Mucosa of stomach (tissue), 1 donor: ENCODE measurements at regions not wholly inside any gene's neighbourhood (a gene's known extent, or its start where the extent isn't known, plus 50 kb on each side); places are given as distances from the start of the nearest gene placed in this dataset.

Experiments used
- H3K27me3 ChIP-seq: one replicate; pipeline ENCODE4 v1.7.0; 2013; ENCODE audit warnings: mild to moderate bottlenecking, low read length; ENCODE audit not compliant: control insufficient read depth, insufficient read depth
- H3K36me3 ChIP-seq: one replicate; pipeline ENCODE4 v1.7.0; 2013; ENCODE audit warnings: low read length; ENCODE audit not compliant: control insufficient read depth, insufficient read depth
- H3K4me1 ChIP-seq: one replicate; pipeline ENCODE4 v1.7.0; 2013; ENCODE audit warnings: mild to moderate bottlenecking, low read length; ENCODE audit not compliant: control insufficient read depth, insufficient read depth
- H3K4me3 ChIP-seq: one replicate; pipeline ENCODE4 v1.7.0; 2013; ENCODE audit warnings: low read length
- H3K9ac ChIP-seq: one replicate; pipeline ENCODE4 v1.7.0; 2013; ENCODE audit warnings: mild to moderate bottlenecking, low read length, moderate library complexity
- H3K9me3 ChIP-seq: one replicate; pipeline ENCODE4 v1.7.0; 2013; ENCODE audit warnings: mild to moderate bottlenecking, low read length, moderate library complexity; ENCODE audit not compliant: control insufficient read depth
- donor health status: Pancreatic carcinoma.

GRCh38 chr10:3511483-3511882, 273.5 kb downstream of the KLF6 start:
- Histone ChIP-seq H3K27me3 (no peaks in the 10 kb centered on the region), H3K36me3 (no peaks in the 10 kb centered on the region), H3K4me1 (no peaks in the 10 kb centered on the region), H3K9me3 (no peaks in the 10 kb centered on the region), H3K4me3 (no peak overlapping the region), H3K9ac (no peak overlapping the region)

GRCh38 chr10:3510741-3511140, 274.3 kb downstream of the KLF6 start:
- Histone ChIP-seq H3K9me3 (no peaks in the 10 kb centered on the region), H3K9ac (no peak overlapping the region), H3K4me3 (no peak overlapping the region), H3K27me3 (no peaks in the 10 kb centered on the region), H3K36me3 (no peaks in the 10 kb centered on the region), H3K4me1 (no peaks in the 10 kb centered on the region)

GRCh38 chr10:3509355-3509754, 275.7 kb downstream of the KLF6 start:
- no peaks in the 10 kb centered on the region for H3K36me3 ChIP-seq
- no peak overlapping the region for H3K9ac ChIP-seq
- H3K4me1 ChIP-seq: no peaks in the 10 kb centered on the region
- H3K9me3 ChIP-seq: no peaks in the 10 kb centered on the region
- no peak overlapping the region for H3K4me3 ChIP-seq
- H3K27me3 ChIP-seq: no peaks in the 10 kb centered on the region

GRCh38 chr10:3503299-3503698, 281.7 kb downstream of the KLF6 start:
- H3K27me3 ChIP-seq: peaks cover 5% of the 10 kb centered on the region
- H3K9me3 ChIP-seq: no peaks in the 10 kb centered on the region
- no peaks in the 10 kb centered on the region for H3K4me1 ChIP-seq
- no peak overlapping the region for H3K4me3 ChIP-seq
- no peaks in the 10 kb centered on the region for H3K36me3 ChIP-seq
- H3K9ac ChIP-seq: no peak overlapping the region

GRCh38 chr10:3502673-3503072, 282.3 kb downstream of the KLF6 start:
- H3K4me1 ChIP-seq: no peaks in the 10 kb centered on the region
- peaks cover 5% of the 10 kb centered on the region for H3K27me3 ChIP-seq
- H3K9ac ChIP-seq: no peak overlapping the region
- H3K36me3 ChIP-seq: no peaks in the 10 kb centered on the region
- no peaks in the 10 kb centered on the region for H3K9me3 ChIP-seq
- H3K4me3 ChIP-seq: no peak overlapping the region

GRCh38 chr10:3500408-3500856, 284.6 kb downstream of the KLF6 start:
- H3K27me3 ChIP-seq: peaks cover 5% of the 10 kb centered on the region
- no peaks in the 10 kb centered on the region for H3K36me3 ChIP-seq
- no peaks in the 10 kb centered on the region for H3K9me3 ChIP-seq
- H3K9ac ChIP-seq: no peak overlapping the region
- no peak overlapping the region for H3K4me3 ChIP-seq
- no peaks in the 10 kb centered on the region for H3K4me1 ChIP-seq

- Histone ChIP-seq H3K4me3 (no peak overlapping the region), H3K27me3 (peaks cover 5% of the 10 kb centered on the region), H3K4me1 (no peaks in the 10 kb centered on the region), H3K36me3 (no peaks in the 10 kb centered on the region), H3K9me3 (no peaks in the 10 kb centered on the region), H3K9ac (no peak overlapping the region)
Observed at GRCh38 chr10:3499120-3499519, 285.9 kb downstream of the KLF6 start.

- peaks cover 5% of the 10 kb centered on the region for H3K27me3 ChIP-seq
- no peak overlapping the region for H3K9ac ChIP-seq
- H3K4me3 ChIP-seq: no peak overlapping the region
- H3K9me3 ChIP-seq: no peaks in the 10 kb centered on the region
- no peaks in the 10 kb centered on the region for H3K4me1 ChIP-seq
- no peaks in the 10 kb centered on the region for H3K36me3 ChIP-seq
Observed at GRCh38 chr10:3497581-3497980, 287.4 kb downstream of the KLF6 start.

GRCh38 chr10:3496138-3496537, 288.9 kb downstream of the KLF6 start:
- Histone ChIP-seq H3K36me3 (no peaks in the 10 kb centered on the region), H3K4me1 (no peaks in the 10 kb centered on the region), H3K27me3 (peaks cover 5% of the 10 kb centered on the region), H3K9me3 (no peaks in the 10 kb centered on the region), H3K9ac (no peak overlapping the region), H3K4me3 (no peak overlapping the region)

GRCh38 chr10:3495281-3495680, 289.7 kb downstream of the KLF6 start:
- no peaks in the 10 kb centered on the region for H3K9me3 ChIP-seq
- H3K4me1 ChIP-seq: no peaks in the 10 kb centered on the region
- H3K4me3 ChIP-seq: no peak overlapping the region
- peaks cover 1% of the 10 kb centered on the region for H3K27me3 ChIP-seq
- no peak overlapping the region for H3K9ac ChIP-seq
- no peaks in the 10 kb centered on the region for H3K36me3 ChIP-seq

GRCh38 chr10:3494838-3495230, 290.2 kb downstream of the KLF6 start:
- Histone ChIP-seq H3K4me1 (no peaks in the 10 kb centered on the region), H3K27me3 (no peaks in the 10 kb centered on the region), H3K36me3 (no peaks in the 10 kb centered on the region), H3K4me3 (no peak overlapping the region), H3K9me3 (no peaks in the 10 kb centered on the region), H3K9ac (no peak overlapping the region)

- H3K4me1 ChIP-seq: no peaks in the 10 kb centered on the region
- no peaks in the 10 kb centered on the region for H3K9me3 ChIP-seq
- H3K27me3 ChIP-seq: no peaks in the 10 kb centered on the region
- H3K9ac ChIP-seq: no peak overlapping the region
- H3K36me3 ChIP-seq: no peaks in the 10 kb centered on the region
- no peak overlapping the region for H3K4me3 ChIP-seq
Observed at GRCh38 chr10:3494131-3494837, 290.7 kb downstream of the KLF6 start.

- no peak overlapping the region for H3K9ac ChIP-seq
- no peaks in the 10 kb centered on the region for H3K9me3 ChIP-seq
- H3K4me1 ChIP-seq: no peaks in the 10 kb centered on the region
- no peaks in the 10 kb centered on the region for H3K27me3 ChIP-seq
- no peak overlapping the region for H3K4me3 ChIP-seq
- H3K36me3 ChIP-seq: no peaks in the 10 kb centered on the region
Observed at GRCh38 chr10:3493621-3494020, 291.4 kb downstream of the KLF6 start.
